ENCODE measurements at regions not wholly inside any gene's neighbourhood (a gene's known extent, or its start where the extent isn't known, plus 50 kb on each side); places are given as distances from the start of the nearest gene placed in this dataset.

GRCh38 chr4:138047290-138047689 is 194.9 kb downstream of the SLC7A11 start:
- no peaks in the 10 kb centered on the region for H3K27me3 ChIP-seq (replicated peaks; ENCODE audit: insufficient read depth)
- no peaks in the 10 kb centered on the region for H3K4me1 ChIP-seq (replicated peaks)
- intact Hi-C loops (cut with DNase I), result no loop called here
- H3K27ac ChIP-seq, result no peak overlapping the region
- H3K9me3 ChIP-seq, result no peaks in the 10 kb centered on the region
- WGBS, result 71% methylated on average over 5 of the region's 5 CpGs
- no peak for TF ChIP-seq POLR2A (IDR thresholded peaks at IDR 0.05)
- TF ChIP-seq, protein P1, sequence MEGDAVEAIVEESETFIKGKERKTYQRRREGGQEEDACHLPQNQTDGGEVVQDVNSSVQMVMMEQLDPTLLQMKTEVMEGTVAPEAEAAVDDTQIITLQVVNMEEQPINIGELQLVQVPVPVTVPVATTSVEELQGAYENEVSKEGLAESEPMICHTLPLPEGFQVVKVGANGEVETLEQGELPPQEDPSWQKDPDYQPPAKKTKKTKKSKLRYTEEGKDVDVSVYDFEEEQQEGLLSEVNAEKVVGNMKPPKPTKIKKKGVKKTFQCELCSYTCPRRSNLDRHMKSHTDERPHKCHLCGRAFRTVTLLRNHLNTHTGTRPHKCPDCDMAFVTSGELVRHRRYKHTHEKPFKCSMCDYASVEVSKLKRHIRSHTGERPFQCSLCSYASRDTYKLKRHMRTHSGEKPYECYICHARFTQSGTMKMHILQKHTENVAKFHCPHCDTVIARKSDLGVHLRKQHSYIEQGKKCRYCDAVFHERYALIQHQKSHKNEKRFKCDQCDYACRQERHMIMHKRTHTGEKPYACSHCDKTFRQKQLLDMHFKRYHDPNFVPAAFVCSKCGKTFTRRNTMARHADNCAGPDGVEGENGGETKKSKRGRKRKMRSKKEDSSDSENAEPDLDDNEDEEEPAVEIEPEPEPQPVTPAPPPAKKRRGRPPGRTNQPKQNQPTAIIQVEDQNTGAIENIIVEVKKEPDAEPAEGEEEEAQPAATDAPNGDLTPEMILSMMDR (IDR thresholded peaks at IDR 0.05), result no peak
- no peak for TF ChIP-seq POLR2AphosphoS5 (IDR thresholded peaks at IDR 0.05)
- no peaks in the 10 kb centered on the region for H3K36me3 ChIP-seq
- DNase-seq (ENCODE audit: low spot score), result no peak
- H3K4me3 ChIP-seq, result no peak overlapping the region

DNA sequence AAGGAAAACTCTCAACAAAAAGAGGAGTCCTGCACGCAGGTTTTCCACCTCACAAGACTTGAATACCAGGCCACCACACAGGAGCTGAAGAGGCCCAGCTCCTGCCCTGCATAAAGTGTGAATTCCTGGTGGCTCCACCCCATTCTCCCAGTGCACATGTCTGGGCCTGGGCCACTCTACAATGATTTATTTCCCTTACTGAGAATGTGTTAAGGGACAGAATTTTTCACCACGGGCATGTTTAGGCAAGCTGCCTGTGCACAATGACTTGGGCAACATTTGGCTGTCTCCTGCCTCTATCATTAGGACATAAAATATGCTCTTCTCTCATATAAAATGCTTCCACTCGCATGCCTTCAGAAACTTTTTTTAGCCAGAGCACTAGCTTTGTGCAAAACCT is 197.1 kb downstream of the SLC7A11 start:
- H3K27me3 ChIP-seq (replicated peaks; ENCODE audit: insufficient read depth), result no peaks in the 10 kb centered on the region
- TF ChIP-seq, protein P1 (IDR thresholded peaks at IDR 0.05), result no peak
- TF ChIP-seq POLR2A (IDR thresholded peaks at IDR 0.05) (no peak), POLR2AphosphoS5 (IDR thresholded peaks at IDR 0.05) (no peak)
- intact Hi-C loops (cut with DNase I), result no loop called here
- DNase-seq (ENCODE audit: low spot score), result no peak
- no peaks in the 10 kb centered on the region for H3K36me3 ChIP-seq
- WGBS, result 28% methylated on average over 3 of the region's 3 CpGs
- H3K9me3 ChIP-seq, result no peaks in the 10 kb centered on the region
- H3K27ac ChIP-seq, result no peak overlapping the region
- H3K4me1 ChIP-seq (replicated peaks), result no peaks in the 10 kb centered on the region
- H3K4me3 ChIP-seq, result no peak overlapping the region

DNA sequence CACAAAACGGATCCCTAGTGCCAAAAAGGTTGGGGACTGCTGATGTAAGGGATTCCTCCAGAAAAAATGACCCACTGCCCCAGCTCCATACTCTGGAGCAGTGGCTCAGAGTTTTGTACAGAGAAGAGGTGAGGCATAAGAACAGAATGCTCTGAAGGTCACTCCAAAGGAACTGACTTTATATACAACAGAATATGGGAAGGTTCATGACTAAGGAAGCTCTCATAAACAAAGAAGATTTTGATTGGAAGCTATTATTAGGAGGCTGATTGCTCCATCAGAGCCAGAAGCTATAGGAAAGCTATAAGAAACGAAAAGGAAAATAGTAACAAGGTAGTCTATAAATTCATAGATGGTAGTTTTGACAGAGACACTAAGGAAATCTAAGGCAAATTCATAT is 203.1 kb downstream of the SLC7A11 start:
- H3K4me1 ChIP-seq (replicated peaks), result no peaks in the 10 kb centered on the region
- no peak overlapping the region for H3K27ac ChIP-seq
- no peaks in the 10 kb centered on the region for H3K27me3 ChIP-seq (replicated peaks; ENCODE audit: insufficient read depth)
- no peaks in the 10 kb centered on the region for H3K9me3 ChIP-seq
- TF ChIP-seq, protein P1 (IDR thresholded peaks at IDR 0.05), result no peak
- no peak for TF ChIP-seq POLR2AphosphoS5 (IDR thresholded peaks at IDR 0.05)
- TF ChIP-seq POLR2A (IDR thresholded peaks at IDR 0.05), result no peak
- no peaks in the 10 kb centered on the region for H3K36me3 ChIP-seq
- H3K4me3 ChIP-seq, result no peak overlapping the region
- WGBS, result 91% methylated on average over 2 of the region's 2 CpGs
- no peak for DNase-seq (ENCODE audit: low spot score)
- intact Hi-C loops (cut with DNase I), result loop anchor here (5.0 kb wide), 1 partner anchor 878 kb away; no protein-coding TSS in a partner anchor

DNA sequence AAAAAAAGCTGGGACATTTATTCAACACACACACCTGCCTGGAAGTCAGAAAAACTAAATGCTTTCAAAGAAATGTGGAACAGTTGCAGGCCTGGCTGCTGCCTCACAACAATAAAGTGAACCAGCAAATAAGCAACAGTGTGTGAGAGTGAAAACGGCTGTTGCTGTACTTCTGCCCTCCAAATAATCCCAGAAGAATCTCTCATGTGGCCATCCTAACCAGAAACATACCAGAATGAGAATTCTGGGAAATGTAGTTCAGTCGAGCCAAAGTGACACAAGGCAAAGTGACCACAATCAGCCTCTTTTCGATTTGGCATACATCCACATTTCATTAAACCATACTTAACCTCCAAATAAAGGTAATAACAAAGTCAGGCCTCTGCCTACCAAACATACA is 204.5 kb downstream of the SLC7A11 start:
- 60% methylated on average over 3 of the region's 3 CpGs for WGBS
- no peak for TF ChIP-seq POLR2AphosphoS5 (IDR thresholded peaks at IDR 0.05)
- TF ChIP-seq, protein P1 (IDR thresholded peaks at IDR 0.05), result no peak
- no peak for TF ChIP-seq POLR2A (IDR thresholded peaks at IDR 0.05)
- Histone ChIP-seq H3K27ac (no peak overlapping the region), H3K9me3 (no peaks in the 10 kb centered on the region), H3K4me1 (replicated peaks) (no peaks in the 10 kb centered on the region), H3K27me3 (replicated peaks; ENCODE audit: insufficient read depth) (no peaks in the 10 kb centered on the region), H3K4me3 (no peak overlapping the region), H3K36me3 (no peaks in the 10 kb centered on the region)
- no peak for DNase-seq (ENCODE audit: low spot score)
- intact Hi-C loops (cut with DNase I), result loop anchor here (1.0 to 5.0 kb wide), 4 partner anchors 17 to 880 kb away; no protein-coding TSS in a partner anchor

DNA sequence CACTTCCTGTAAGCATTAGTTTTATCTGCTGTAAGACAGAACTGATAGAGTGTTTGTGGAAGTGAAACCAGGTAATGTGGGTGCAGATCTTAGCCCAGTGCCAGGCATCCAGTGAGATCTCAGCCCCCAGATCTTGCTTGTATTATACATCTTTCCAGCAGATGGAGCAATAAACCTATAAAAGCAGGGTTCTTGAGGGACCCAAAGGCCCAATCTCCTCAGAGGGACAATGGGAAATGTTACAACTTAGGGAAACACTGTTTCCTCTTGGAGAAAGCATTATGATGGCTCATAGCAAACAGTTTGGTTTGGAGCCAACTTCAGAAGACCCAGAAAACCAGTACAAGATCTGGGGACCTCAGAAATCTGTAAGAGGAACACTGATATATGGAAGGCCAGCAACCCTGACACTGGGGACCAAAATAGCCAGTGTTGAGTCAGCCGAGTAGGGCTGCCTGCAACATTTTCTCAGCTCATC is 206.3 kb downstream of the SLC7A11 start:
- Histone ChIP-seq H3K9me3 (no peaks in the 10 kb centered on the region), H3K4me1 (replicated peaks) (no peaks in the 10 kb centered on the region), H3K36me3 (no peaks in the 10 kb centered on the region), H3K27ac (no peak overlapping the region), H3K27me3 (replicated peaks; ENCODE audit: insufficient read depth) (no peaks in the 10 kb centered on the region), H3K4me3 (no peak overlapping the region)
- TF ChIP-seq POLR2AphosphoS5 (IDR thresholded peaks at IDR 0.05), result no peak
- no peak for TF ChIP-seq POLR2A (IDR thresholded peaks at IDR 0.05)
- TF ChIP-seq, protein P1 (IDR thresholded peaks at IDR 0.05), result peak in 3 of 4 experiments; percentile 38 to 61 (median 55)
- intact Hi-C loops (cut with DNase I), result loop anchor here (1.0 to 5.0 kb wide), 5 partner anchors 54 to 881 kb away; no protein-coding TSS in a partner anchor
- DNase-seq (ENCODE audit: low spot score), result no peak
- 71% methylated on average over 1 of the region's 1 CpG for WGBS
